MCF 10A (cell line): ENCODE measurements at regions not wholly inside any gene's neighbourhood (a gene's known extent, or its start where the extent isn't known, plus 50 kb on each side); places are given as distances from the start of the nearest gene placed in this dataset.

Source experiments
- BruUV-seq: library from RNA; stranded (reverse); fragments of 400-500 nt; replicated peaks from 2 replicates; lab custom pipeline; 2021; lab: Mats Ljungman, UMichigan
- CTCF ChIA-PET: fragments of 300-600 bp; sonication (Branson Sonifier 250); formaldehyde crosslinking; extraction: SDS; loops from one replicate; lab custom pipeline; 2021; ENCODE audit warnings: antibody characterized with exemption, inconsistent platforms; lab: Yijun Ruan, JAX
- POLR2A ChIA-PET: fragments of 300-600, 350-650 bp; sonication (Branson Sonifier 250); formaldehyde crosslinking; extraction: SDS; loops from one replicate; lab custom pipeline; 2020; ENCODE audit warnings: antibody characterized with exemption, inconsistent platforms; lab: Yijun Ruan, JAX
- DNase-seq: peaks from one replicate; pipeline ENCODE4 v3.0.0-alpha.2; 2018; ENCODE audit not compliant: unreplicated experiment
- H3K27ac Mint-ChIP-seq: one replicate; pipeline ENCODE4 v1.8.0; 2022; ENCODE audit warnings: mild to moderate bottlenecking, low read depth, mixed read lengths; ENCODE audit not compliant: unreplicated experiment
- H3K27me3 Mint-ChIP-seq: one replicate; pipeline ENCODE4 v1.8.0; 2022; ENCODE audit warnings: mixed read lengths; ENCODE audit not compliant: insufficient read depth, unreplicated experiment
- H3K36me3 Mint-ChIP-seq: one replicate; pipeline ENCODE4 v1.8.0; 2022; ENCODE audit warnings: mild to moderate bottlenecking, moderate library complexity, mixed read lengths; ENCODE audit not compliant: insufficient read depth, unreplicated experiment
- H3K4me1 Mint-ChIP-seq: one replicate; pipeline ENCODE4 v1.8.0; 2022; ENCODE audit warnings: mixed read lengths; ENCODE audit not compliant: insufficient read depth, unreplicated experiment
- H3K4me3 Mint-ChIP-seq: one replicate; pipeline ENCODE4 v1.8.0; 2022; ENCODE audit warnings: mild to moderate bottlenecking, moderate library complexity, mixed read lengths; ENCODE audit not compliant: unreplicated experiment
- H3K9me3 Mint-ChIP-seq: one replicate; pipeline ENCODE4 v1.8.0; 2022; ENCODE audit warnings: mixed read lengths; ENCODE audit not compliant: unreplicated experiment
- intact Hi-C: fragments of 100-400 bp; cut with micrococcal nuclease; formaldehyde crosslinking; loops from 2 replicates; pipeline ENCODE4 v1.14.1; 2022
- TF ChIP-seq, protein P1 (sequence below): fragments of 200-600 bp; IDR thresholded peaks from one replicate; pipeline ENCODE4 v1.8.0; 2022; ENCODE audit warnings: antibody characterized with exemption, mild to moderate bottlenecking; ENCODE audit not compliant: unreplicated experiment

- DNase-seq = no peak
- no TSS peak for BruUV-seq
- Mint-ChIP-seq H3K27me3 (no peaks in the 10 kb centered on the region), H3K9me3 (no peaks in the 10 kb centered on the region), H3K4me1 (no peaks in the 10 kb centered on the region), H3K36me3 (no peaks in the 10 kb centered on the region), H3K4me3 (no peak overlapping the region), H3K27ac (no peak overlapping the region)
- ChIA-PET CTCF (interaction anchor here (0.6 kb wide), 1 partner anchor 380 kb away, joined by 3 read pairs; no protein-coding TSS in a partner anchor), POLR2A (no interaction called here)
- intact Hi-C loops = no loop called here
- TF ChIP-seq, protein P1, sequence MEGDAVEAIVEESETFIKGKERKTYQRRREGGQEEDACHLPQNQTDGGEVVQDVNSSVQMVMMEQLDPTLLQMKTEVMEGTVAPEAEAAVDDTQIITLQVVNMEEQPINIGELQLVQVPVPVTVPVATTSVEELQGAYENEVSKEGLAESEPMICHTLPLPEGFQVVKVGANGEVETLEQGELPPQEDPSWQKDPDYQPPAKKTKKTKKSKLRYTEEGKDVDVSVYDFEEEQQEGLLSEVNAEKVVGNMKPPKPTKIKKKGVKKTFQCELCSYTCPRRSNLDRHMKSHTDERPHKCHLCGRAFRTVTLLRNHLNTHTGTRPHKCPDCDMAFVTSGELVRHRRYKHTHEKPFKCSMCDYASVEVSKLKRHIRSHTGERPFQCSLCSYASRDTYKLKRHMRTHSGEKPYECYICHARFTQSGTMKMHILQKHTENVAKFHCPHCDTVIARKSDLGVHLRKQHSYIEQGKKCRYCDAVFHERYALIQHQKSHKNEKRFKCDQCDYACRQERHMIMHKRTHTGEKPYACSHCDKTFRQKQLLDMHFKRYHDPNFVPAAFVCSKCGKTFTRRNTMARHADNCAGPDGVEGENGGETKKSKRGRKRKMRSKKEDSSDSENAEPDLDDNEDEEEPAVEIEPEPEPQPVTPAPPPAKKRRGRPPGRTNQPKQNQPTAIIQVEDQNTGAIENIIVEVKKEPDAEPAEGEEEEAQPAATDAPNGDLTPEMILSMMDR = no peak
Observed at GRCh38 chr6:159324596-159324995, 155.4 kb downstream of the FNDC1 start.
